Left ventricle myocardium inferior (tissue), 1 donor: ENCODE measurements at regions not wholly inside any gene's neighbourhood (a gene's known extent, or its start where the extent isn't known, plus 50 kb on each side); places are given as distances from the start of the nearest gene placed in this dataset.
"Not testable (repeated sequence)": the region's sequence is repeated elsewhere in the genome, so short reads cannot be mapped to it uniquely, and the experiment has no call there.

Experiments
- DNase-seq: peaks from one replicate; pipeline ENCODE4 v3.0.0-alpha.2; 2020
- H3K27ac ChIP-seq: fragments of 200-600 bp; replicated peaks from 2 replicates; pipeline ENCODE4 v1.8.0; 2021
- H3K27me3 ChIP-seq: fragments of 200-600 bp; 2 replicates; pipeline ENCODE4 v1.8.0; 2021; ENCODE audit warnings: low read depth
- H3K36me3 ChIP-seq: fragments of 200-600 bp; 2 replicates; pipeline ENCODE4 v1.8.0; 2021
- H3K4me1 ChIP-seq: fragments of 200-600 bp; 2 replicates; pipeline ENCODE4 v1.8.0; 2021
- H3K4me3 ChIP-seq: fragments of 200-600 bp; 2 replicates; pipeline ENCODE4 v1.8.0; 2021; ENCODE audit warnings: mild to moderate bottlenecking, moderate library complexity
- H3K9me3 ChIP-seq: fragments of 200-600 bp; replicated peaks from 2 replicates; pipeline ENCODE4 v1.8.0; 2021
- CTCF ChIP-seq: fragments of 200-600 bp; IDR thresholded peaks from 2 replicates; pipeline ENCODE4 v1.8.0; 2021; ENCODE audit warnings: antibody characterized with exemption, mild to moderate bottlenecking, borderline replicate concordance
- intact Hi-C: fragments of 100-400 bp; cut with micrococcal nuclease; formaldehyde crosslinking; loops from one replicate; pipeline ENCODE4 v1.11.0; 2022
- donor health status: DM: no; HTN: yes; CAD: no; lungs with severe emphysema.

- Histone ChIP-seq H3K4me3 (no peak overlapping the region), H3K9me3 (no peaks in the 10 kb centered on the region), H3K27ac (no peak overlapping the region), H3K36me3 (no peaks in the 10 kb centered on the region), H3K4me1 (peaks cover 4% of the 10 kb centered on the region), H3K27me3 (no peaks in the 10 kb centered on the region)
- no peak for TF ChIP-seq CTCF
- no peak for DNase-seq
- intact Hi-C loops: no loop called here
Measured at GRCh38 chr5:68682400-68683160, 411.2 kb upstream of the SLC30A5 start.

- Histone ChIP-seq H3K27me3 (no peaks in the 10 kb centered on the region), H3K36me3 (no peaks in the 10 kb centered on the region), H3K27ac (no peak overlapping the region), H3K4me1 (peaks cover 4% of the 10 kb centered on the region), H3K4me3 (no peak overlapping the region), H3K9me3 (no peaks in the 10 kb centered on the region)
- intact Hi-C loops: no loop called here
- DNase-seq: no peak
- TF ChIP-seq CTCF: no peak
Measured at GRCh38 chr5:68683632-68684036, 410.2 kb upstream of the SLC30A5 start.

GRCh38 chr5:68685863-68686262 is 408.0 kb upstream of the SLC30A5 start:
- Histone ChIP-seq H3K4me3 (no peak overlapping the region), H3K9me3 (peaks cover 5% of the 10 kb centered on the region), H3K27me3 (no peaks in the 10 kb centered on the region), H3K27ac (no peak overlapping the region), H3K4me1 (no peaks in the 10 kb centered on the region), H3K36me3 (no peaks in the 10 kb centered on the region)
- no peak for DNase-seq
- intact Hi-C loops: no loop called here
- TF ChIP-seq CTCF: no peak

- no peak for DNase-seq
- TF ChIP-seq CTCF: no peak
- Histone ChIP-seq H3K27me3 (no peaks in the 10 kb centered on the region), H3K36me3 (no peaks in the 10 kb centered on the region), H3K27ac (no peak overlapping the region), H3K4me1 (no peaks in the 10 kb centered on the region), H3K9me3 (peaks cover 19% of the 10 kb centered on the region), H3K4me3 (no peak overlapping the region)
- intact Hi-C loops: no loop called here
Measured at GRCh38 chr5:68688547-68688946, 405.3 kb upstream of the SLC30A5 start.

GRCh38 chr5:68689010-68689409 is 404.8 kb upstream of the SLC30A5 start:
- Histone ChIP-seq H3K4me3 (no peak overlapping the region), H3K4me1 (no peaks in the 10 kb centered on the region), H3K27ac (no peak overlapping the region), H3K27me3 (no peaks in the 10 kb centered on the region), H3K36me3 (no peaks in the 10 kb centered on the region), H3K9me3 (peaks cover 19% of the 10 kb centered on the region)
- no peak for DNase-seq
- intact Hi-C loops: no loop called here
- TF ChIP-seq CTCF: no peak

- H3K27me3 ChIP-seq, DNase-seq, H3K36me3 ChIP-seq, intact Hi-C loops, H3K4me1 ChIP-seq, H3K27ac ChIP-seq, H3K4me3 ChIP-seq: not testable (repeated sequence)
- peaks cover 22% of the 10 kb centered on the region for H3K9me3 ChIP-seq
Measured at GRCh38 chr5:68691874-68692273, 401.9 kb upstream of the SLC30A5 start.
